MM.1S (cell line): ENCODE measurements at regions not wholly inside any gene's neighbourhood (a gene's known extent, or its start where the extent isn't known, plus 50 kb on each side); places are given as distances from the start of the nearest gene placed in this dataset.

ENCODE experiments used
- EZH2 ChIP-seq: fragments of 300-600 bp; sonication (generic); optimal IDR thresholded peaks from 2 replicates; pipeline ENCODE3; 2017; ENCODE audit warnings: low read depth, mild to moderate bottlenecking, antibody characterized with exemption, low read length, mixed read lengths
- EZH2phosphoT487 ChIP-seq: fragments of 300-600 bp; sonication (generic); IDR thresholded peaks from 2 replicates; pipeline ENCODE4 v1.6.1; 2018; ENCODE audit warnings: antibody characterized with exemption, low read length
- TF ChIP-seq, protein P1 (sequence below): fragments of 300-600 bp; sonication (generic); IDR thresholded peaks from 2 replicates; pipeline ENCODE4 v1.5.1; 2016; ENCODE audit warnings: antibody characterized with exemption, low read length, mixed read lengths

DNA sequence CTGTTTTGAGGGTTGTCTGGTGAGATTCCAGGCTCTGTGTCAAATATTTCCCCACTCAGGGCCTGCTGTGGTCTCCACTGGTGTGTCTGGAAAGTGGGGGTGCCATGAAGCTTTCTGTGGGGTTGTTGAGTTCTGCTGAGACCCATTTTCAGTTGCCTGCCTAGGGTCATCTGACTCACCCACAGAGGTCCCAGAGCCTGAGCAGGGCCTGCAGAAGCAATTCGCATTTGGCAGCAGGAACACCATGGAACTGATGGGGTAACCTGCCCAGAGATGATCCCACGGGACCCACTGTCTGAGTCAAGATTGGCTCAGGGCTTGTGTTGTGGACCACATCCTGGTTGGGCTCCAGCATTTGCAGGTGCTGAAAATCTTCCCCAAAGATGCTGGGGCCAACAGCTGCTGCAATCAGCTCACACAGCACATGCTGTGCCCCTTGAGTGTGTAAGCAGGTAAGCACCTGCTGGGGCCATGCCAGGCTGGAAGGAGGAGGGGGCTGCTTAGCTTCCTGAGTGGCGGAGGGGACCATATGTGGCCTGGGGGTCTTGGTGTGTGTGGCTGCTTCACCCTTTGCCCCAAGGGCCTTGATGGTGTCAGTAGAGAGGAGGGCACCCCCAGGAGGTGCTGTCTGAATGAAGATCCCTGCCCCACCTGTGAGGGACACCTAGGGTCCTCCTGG lies 1726.1 kb downstream of the TP53TG3F start:
- TF ChIP-seq, protein P1, sequence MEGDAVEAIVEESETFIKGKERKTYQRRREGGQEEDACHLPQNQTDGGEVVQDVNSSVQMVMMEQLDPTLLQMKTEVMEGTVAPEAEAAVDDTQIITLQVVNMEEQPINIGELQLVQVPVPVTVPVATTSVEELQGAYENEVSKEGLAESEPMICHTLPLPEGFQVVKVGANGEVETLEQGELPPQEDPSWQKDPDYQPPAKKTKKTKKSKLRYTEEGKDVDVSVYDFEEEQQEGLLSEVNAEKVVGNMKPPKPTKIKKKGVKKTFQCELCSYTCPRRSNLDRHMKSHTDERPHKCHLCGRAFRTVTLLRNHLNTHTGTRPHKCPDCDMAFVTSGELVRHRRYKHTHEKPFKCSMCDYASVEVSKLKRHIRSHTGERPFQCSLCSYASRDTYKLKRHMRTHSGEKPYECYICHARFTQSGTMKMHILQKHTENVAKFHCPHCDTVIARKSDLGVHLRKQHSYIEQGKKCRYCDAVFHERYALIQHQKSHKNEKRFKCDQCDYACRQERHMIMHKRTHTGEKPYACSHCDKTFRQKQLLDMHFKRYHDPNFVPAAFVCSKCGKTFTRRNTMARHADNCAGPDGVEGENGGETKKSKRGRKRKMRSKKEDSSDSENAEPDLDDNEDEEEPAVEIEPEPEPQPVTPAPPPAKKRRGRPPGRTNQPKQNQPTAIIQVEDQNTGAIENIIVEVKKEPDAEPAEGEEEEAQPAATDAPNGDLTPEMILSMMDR, result no peak
- no peak for TF ChIP-seq EZH2phosphoT487
- TF ChIP-seq EZH2, result no peak
